OCI-LY1 (cell line): ENCODE measurements at regions not wholly inside any gene's neighbourhood (a gene's known extent, or its start where the extent isn't known, plus 50 kb on each side); places are given as distances from the start of the nearest gene placed in this dataset.

Source experiments
- EZH2 ChIP-seq: fragments of 200-600 bp; sonication (generic), shearing (Covaris generic); IDR thresholded peaks from 2 replicates; pipeline ENCODE4 v1.8.0; 2017; ENCODE audit warnings: borderline replicate concordance, mixed run types, mild to moderate bottlenecking, antibody characterized with exemption, low read length, moderate library complexity, mixed read lengths
- TF ChIP-seq, protein P1 (sequence below): fragments of 200-600 bp; sonication (generic), shearing (Covaris generic); IDR thresholded peaks from 2 replicates; pipeline ENCODE4 v1.5.1; 2017; ENCODE audit warnings: mild to moderate bottlenecking, antibody characterized with exemption, low read length, moderate library complexity, mixed read lengths

DNA sequence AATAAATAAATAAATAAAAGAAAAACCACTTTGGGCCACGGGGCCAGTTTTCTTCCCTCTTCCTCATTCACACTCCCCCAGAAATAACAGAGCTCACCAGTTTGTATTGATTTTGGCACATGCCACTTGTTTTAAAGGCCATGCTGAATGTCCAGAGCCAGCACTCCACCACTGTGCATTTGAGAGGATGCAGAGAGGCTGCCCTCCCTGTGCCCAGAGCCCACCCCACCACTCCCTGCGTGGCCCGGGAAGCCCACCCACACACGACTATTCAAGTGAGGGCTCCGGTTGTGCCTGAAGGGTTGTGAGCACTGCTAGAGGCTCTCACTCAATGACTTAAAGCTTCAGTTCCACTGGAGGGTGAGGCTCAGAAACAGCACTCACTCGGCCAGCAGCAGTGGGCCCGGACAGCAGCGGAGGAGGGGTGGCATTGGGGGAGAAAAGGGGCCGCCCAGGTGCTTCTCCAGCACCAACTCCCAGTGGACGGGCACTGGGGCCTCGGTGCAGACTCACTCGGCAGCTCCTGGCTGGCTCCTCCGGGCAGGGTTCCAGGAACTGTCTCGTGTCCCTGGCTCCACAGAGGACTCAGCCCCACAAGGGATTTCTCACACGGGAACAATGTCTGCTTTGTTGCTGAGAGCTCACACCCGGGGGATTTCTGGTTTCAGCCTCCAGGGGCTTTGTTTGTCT, 112.7 kb downstream of the SHANK2 start:
- TF ChIP-seq, protein P1, sequence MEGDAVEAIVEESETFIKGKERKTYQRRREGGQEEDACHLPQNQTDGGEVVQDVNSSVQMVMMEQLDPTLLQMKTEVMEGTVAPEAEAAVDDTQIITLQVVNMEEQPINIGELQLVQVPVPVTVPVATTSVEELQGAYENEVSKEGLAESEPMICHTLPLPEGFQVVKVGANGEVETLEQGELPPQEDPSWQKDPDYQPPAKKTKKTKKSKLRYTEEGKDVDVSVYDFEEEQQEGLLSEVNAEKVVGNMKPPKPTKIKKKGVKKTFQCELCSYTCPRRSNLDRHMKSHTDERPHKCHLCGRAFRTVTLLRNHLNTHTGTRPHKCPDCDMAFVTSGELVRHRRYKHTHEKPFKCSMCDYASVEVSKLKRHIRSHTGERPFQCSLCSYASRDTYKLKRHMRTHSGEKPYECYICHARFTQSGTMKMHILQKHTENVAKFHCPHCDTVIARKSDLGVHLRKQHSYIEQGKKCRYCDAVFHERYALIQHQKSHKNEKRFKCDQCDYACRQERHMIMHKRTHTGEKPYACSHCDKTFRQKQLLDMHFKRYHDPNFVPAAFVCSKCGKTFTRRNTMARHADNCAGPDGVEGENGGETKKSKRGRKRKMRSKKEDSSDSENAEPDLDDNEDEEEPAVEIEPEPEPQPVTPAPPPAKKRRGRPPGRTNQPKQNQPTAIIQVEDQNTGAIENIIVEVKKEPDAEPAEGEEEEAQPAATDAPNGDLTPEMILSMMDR: no peak
- no peak for TF ChIP-seq EZH2
